ENCODE measurements at regions not wholly inside any gene's neighbourhood (a gene's known extent, or its start where the extent isn't known, plus 50 kb on each side); places are given as distances from the start of the nearest gene placed in this dataset.

DNA sequence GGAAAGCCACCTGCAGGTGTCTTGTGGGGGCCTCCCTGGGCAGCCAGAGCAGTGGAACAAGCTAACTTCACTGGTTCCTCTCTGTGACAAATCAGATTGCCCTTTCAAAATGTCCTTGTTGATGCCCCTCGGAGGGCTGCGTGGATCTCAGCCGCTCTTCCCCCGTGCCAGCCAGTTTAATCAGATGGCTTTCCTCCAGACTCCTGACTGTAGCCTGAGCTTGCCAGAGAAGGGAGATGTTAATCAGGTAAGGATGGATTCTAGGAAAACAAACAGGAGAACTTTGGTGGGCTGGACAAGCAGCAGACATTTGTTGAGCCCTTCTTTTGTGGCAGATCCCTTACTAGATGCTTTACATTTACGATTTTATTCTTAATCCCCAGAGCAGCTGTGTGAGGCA, 88.2 kb downstream of the DMRTA2 start:
- TF ChIP-seq CTCF (IDR thresholded peaks at IDR 0.05; ENCODE audit: borderline replicate concordance, control extremely low read depth, extremely low read depth, insufficient read depth, missing control alignments): no peak
- in situ Hi-C loops (cut with MboI; ENCODE audit: low sequenced_read_pairs, unreplicated experiment): no loop called here
- DNase-seq (ENCODE audit: low spot score): no peak

DNA sequence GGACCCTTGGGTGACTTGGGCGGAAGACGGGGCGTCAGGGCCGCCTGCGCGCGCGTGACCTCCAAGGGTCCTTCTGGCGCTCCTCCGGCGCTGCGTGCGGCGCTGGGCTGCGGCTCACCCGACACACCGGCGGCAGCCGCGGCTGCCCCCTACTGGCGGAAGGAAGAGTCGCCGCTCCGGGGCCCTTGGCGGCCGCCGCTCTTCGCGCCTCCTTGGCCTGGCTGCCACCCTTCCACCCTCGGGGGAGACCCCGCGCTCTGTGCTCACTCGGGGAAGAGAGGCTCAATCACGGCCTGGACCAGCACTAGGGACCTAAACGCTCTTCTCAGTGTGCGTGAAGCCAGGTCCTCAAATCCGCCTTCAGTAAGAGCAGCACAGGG, 89.7 kb downstream of the DMRTA2 start:
- peak; percentile 88 for TF ChIP-seq CTCF (IDR thresholded peaks at IDR 0.05; ENCODE audit: borderline replicate concordance, control extremely low read depth, extremely low read depth, insufficient read depth, missing control alignments)
- DNase-seq (ENCODE audit: low spot score): peak; percentile 89
- in situ Hi-C loops (cut with MboI; ENCODE audit: low sequenced_read_pairs, unreplicated experiment): no loop called here

DNA sequence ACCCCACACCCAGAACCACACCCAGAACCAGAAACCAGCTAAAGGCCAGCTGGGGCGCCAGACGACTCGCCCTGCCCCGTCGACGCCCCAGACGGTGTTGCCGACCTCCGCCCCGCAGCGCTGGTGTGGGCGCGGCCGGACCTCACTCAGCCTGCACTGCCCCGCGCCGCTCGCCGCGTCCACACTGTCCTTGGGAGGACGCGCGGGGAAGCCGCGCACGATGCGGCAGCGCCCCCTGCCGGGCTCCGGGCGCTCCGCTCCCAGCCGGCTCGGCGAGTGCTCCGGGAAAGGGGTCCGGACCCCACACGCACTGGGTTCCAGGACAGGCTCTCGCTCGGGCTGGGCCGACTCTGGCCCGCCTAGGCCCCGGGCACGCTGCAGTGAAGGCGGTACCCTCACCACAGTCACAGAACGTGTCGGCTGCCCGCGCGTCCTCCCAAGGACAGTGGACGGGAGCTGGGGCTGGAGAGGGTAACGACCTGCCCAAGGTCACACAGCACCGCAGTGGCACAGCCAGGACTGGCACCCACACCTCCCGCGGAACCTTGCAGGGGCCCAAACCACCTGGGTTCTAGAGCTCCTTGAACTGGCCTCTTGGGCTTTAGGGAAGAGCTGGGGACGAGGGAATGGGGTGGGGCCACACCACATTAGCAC, 90.2 kb downstream of the DMRTA2 start:
- in situ Hi-C loops (cut with MboI; ENCODE audit: low sequenced_read_pairs, unreplicated experiment): no loop called here
- TF ChIP-seq CTCF (IDR thresholded peaks at IDR 0.05; ENCODE audit: borderline replicate concordance, control extremely low read depth, extremely low read depth, insufficient read depth, missing control alignments): peak; percentile 93
- peak; percentile 87 for DNase-seq (ENCODE audit: low spot score)

DNA sequence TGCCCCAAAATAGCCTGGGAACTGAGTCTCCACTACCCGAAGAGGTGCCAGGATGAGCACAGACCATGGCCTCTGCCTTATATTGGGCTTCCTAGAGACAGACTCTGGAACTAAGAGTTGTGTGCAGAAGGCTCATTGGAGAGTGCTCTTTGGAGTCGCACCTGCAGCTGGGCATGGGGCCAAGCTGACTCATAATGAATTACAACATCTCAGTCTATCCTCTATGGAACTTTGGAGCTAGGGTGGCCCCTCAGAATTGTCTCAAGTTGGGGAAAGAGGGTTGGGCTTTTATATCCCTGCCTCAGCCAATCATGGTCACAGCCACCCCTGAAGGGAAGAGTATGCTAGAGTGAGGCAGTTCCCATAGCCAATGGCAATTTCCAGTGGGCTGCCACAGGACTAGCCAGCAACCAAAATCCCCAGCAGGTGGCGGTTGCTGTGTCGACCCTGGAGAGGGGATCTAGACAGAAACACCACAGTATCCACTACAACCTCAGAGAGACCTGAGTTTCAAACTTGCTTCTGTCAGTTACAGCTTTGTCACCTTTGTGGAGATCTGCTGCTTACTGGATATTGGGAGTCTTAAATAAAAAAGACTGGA, 93.8 kb downstream of the DMRTA2 start:
- no peak for TF ChIP-seq CTCF (IDR thresholded peaks at IDR 0.05; ENCODE audit: borderline replicate concordance, control extremely low read depth, extremely low read depth, insufficient read depth, missing control alignments)
- in situ Hi-C loops (cut with MboI; ENCODE audit: low sequenced_read_pairs, unreplicated experiment): no loop called here
- DNase-seq (ENCODE audit: low spot score): no peak

DNA sequence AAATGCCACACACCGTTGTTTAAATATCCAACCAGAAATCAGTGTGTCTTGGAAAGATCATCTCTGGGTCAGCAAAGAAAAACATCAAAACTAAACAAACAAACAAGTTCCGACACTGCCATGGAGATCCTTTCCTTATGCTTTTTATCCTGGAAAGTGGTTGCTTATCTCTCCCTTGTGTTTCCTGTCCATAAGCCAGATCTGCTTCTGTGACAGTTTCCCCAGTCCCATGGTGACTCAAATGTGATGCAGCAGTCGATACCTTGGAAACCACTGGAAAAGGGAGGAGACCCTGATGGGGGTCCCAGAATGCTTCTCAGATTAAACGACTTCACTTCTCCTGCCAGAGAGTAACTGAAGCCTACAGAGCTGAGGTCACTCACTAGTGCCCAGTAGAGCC, 94.7 kb downstream of the DMRTA2 start:
- TF ChIP-seq CTCF (IDR thresholded peaks at IDR 0.05; ENCODE audit: borderline replicate concordance, control extremely low read depth, extremely low read depth, insufficient read depth, missing control alignments): no peak
- DNase-seq (ENCODE audit: low spot score): no peak
- in situ Hi-C loops (cut with MboI; ENCODE audit: low sequenced_read_pairs, unreplicated experiment): no loop called here

- no peak for TF ChIP-seq CTCF (IDR thresholded peaks at IDR 0.05; ENCODE audit: borderline replicate concordance, control extremely low read depth, extremely low read depth, insufficient read depth, missing control alignments)
- in situ Hi-C loops (cut with MboI; ENCODE audit: low sequenced_read_pairs, unreplicated experiment): no loop called here
Observed at GRCh38 chr1:50326026-50326425, 97.2 kb downstream of the DMRTA2 start.

More at GRCh38 chr1:50326026-50326425, 97.2 kb downstream of the DMRTA2 start:
- DNase-seq (ENCODE audit: low spot score): no peak

Data from GM13976 (cell line).